Stromal cell of bone marrow (primary cell): ENCODE measurements at regions not wholly inside any gene's neighbourhood (a gene's known extent, or its start where the extent isn't known, plus 50 kb on each side); places are given as distances from the start of the nearest gene placed in this dataset.

Source experiments
- DNase-seq: peaks from one replicate; pipeline ENCODE4 v3.0.0-alpha.2; 2012; ENCODE audit warnings: low read depth

DNA sequence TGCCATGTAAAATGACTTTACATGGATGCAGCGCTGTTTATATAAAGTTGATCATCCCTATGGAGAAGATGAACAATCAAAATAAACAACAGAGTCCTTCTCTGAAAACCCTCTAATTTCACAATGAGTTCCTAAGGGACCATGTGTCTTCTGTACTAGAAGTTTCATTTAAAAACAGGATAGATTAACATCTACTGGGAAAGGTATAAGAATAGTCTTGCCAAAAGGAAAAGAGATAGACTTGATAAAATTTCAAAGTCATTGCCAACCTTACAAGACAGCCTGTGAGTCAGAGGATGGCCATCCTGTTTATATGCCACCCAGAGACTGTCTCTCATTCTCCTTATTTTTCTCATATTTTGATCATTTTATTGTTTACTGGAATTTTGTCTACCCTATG lies 367.1 kb upstream of the PDE4D start:
- DNase-seq = no peak

DNA sequence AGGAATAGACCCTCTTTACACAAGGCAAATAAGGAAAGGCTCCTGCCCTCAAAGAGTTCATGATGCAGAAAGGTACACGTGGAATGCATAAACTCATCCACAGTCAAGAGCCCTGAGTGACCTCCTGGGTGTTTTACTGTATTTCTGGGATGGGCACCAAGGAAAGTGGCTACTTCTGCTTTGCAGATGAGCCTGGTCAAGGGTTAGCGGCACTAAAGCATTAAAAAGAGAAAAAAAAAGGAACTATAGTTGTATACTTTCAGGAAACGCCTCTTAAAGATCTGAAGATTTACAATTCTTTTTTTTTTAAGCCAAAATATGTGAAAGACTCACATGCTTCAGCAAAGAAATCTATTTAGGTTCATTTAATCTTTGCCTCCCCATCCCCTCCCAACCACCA lies 366.2 kb upstream of the PDE4D start:
- DNase-seq = no peak

DNA sequence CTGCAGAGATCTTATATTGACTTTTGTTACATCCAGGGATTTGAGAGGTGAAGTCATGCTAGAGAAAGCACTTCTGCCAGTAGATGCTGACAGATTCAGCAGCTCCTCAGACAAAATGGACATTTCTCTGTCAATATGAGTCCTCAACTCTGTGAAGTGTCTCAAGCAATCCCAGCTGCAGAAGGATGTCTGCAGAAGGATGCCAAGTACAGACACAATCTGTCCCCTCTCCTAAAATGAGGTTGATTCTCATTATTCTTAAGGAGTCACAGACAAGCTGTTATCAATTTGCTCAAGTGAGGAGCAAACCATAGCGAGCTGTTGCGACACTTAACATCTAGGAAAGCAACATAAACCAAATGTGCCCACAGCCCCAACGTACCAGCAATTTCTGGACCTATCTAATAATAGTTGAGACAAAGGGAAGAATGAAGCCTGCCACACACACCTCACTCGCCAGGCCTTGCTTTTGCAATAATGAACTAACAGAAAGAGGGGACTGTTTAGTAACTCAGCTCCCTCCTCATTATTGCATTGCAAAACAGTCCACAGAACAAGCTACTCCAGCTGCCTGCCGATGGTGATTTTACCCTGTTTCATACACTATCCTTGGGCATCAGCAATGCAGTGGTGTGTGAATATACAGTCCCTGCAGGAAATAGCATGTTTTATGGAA lies 364.2 kb upstream of the PDE4D start:
- no peak for DNase-seq

DNA sequence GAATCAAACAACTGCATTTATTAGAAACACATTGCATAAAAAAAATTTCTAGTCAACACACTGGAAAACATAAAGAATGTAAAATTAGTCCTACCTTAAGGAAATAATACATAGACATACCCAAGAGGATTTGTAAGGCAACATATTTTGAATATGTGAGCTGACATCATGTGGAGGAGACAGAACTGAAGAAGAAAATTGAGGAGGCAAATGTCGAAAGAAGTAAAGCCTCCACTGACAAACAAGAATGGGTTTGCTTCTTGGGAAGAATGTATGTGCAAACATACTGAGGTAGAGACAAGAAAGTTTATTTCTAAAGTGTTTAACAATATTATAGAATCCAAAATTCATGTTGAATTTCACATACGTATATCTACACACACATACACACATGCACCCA lies 363.0 kb upstream of the PDE4D start:
- DNase-seq = no peak

DNA sequence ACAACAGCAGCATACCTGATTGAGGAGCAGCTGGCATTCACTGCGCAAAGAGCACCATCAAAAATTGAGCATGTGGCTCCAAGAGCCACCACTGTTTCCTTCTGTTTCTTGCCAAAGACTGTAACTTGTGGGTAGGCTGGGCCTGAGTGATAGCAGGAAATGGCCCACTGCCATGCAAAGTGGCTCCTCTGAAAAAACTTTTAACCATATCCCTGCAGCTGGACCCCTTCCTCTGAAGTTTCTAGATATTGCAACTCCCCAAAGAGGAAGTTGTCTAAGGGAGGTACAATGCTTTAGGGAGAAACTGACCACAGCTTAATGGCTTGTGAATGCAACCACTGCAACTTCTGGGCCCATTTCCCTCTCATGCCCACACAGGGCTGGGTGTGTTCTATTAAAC lies 355.4 kb upstream of the PDE4D start:
- DNase-seq = no peak

DNA sequence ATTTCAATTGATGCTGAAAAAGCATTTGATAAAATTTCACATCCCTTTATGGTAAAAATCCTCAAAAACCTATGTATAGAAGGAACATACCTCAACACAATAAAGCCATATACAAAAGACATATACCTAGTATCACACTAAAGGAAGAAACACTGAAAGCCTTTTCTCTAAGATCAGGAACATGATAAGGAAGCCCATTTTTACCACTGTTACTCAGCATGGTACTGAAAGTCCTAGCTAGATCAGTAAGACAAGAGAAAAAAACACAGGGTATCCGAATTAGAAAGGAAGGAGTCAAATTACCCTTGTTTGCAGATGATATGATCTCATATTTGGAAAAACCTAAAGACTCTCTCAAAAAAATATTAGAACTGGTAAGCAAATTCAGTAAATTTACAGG lies 350.2 kb upstream of the PDE4D start:
- DNase-seq = no peak

DNA sequence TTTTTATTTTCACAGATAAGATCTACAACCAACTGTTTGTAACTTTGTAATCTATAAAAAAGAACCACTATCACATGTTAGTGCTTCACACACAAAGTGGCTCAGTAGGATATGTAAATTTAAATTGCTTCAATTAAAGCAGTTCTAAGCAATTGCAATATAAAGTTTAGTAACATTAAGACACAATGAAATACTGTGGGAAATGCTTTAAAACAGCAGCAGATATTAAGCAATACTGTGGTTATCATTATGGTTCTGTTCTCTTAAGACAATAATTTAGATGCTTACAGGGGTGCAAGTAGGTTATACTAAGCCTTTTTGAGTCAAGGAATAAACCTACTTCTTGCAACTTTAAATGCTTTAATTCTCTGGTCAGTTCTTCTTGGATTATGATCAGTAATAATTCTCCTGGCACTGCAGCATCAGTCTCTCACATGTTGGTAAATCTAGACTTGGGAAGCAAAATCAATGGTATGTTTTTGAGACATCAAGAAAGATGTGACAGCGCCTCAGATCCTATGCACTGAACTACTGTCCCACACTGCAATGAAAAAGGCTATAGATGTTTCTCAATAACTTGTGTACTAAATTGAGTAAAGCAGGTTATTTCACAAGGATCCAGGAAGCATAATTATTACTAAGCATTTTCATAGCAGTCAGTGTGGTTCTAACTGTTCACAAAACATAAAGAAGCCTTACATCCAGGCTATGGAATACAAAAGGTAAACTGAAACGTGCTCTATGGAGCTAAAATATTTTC lies 338.7 kb upstream of the PDE4D start:
- DNase-seq = no peak

DNA sequence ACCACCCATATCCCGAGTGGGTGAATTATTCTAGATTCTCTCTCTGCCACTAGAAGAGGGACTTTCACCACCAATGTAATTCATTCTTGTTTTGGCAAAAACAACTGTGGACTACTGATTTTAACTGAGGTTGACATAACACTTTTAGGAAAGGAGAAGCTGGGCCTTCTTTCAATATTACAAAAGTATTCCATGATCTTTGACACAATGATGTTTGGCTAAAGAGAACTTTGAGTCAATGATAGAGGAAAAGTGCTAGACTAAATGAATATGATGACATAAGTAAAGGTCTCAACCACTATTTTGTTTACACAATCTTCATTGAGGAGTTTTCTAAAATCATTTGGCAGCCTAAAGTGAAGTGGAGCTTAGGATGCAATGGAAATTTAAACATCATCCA lies 336.9 kb upstream of the PDE4D start:
- no peak for DNase-seq

DNA sequence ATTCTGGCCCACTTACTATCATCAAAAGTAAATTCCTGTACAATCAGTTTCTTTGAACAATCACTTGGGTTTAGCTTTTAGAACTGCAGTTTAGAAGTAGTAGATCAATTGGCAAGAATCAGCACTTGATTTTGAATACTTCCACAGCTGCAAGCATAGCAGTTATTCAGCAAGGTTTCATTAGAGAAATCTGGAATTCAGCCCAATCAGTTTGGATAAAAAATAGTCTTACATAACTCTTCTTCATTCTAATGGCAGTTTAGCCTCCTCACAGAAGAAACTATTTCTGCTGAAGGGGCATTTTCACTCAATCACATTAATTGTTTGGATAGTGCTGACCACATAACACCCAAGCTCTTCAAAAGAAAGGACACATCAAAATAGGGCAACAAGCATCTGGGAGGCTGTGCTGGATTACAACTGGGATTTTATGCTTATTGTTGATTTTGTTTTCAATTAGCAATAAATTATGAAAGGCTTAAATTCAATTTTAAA lies 336.2 kb upstream of the PDE4D start:
- DNase-seq = no peak

DNA sequence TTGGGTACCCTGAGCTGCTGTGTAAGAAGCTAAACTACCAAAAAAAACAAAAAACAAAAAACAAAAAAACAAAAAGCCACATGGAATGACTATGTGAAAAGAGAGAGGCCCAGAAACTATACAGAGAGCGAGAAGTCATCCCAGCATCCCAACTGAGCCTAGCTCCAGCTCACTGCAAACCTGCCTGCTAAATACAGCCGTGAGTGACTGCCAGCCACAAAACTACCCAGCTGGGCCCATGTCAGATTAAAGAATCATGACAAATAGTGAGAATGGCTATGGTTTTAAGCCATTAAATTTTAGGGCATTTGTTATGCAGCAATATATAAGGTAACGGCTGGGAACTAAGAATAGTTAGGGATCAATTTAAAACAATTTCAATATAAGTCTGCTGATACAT lies 335.1 kb upstream of the PDE4D start:
- no peak for DNase-seq

DNA sequence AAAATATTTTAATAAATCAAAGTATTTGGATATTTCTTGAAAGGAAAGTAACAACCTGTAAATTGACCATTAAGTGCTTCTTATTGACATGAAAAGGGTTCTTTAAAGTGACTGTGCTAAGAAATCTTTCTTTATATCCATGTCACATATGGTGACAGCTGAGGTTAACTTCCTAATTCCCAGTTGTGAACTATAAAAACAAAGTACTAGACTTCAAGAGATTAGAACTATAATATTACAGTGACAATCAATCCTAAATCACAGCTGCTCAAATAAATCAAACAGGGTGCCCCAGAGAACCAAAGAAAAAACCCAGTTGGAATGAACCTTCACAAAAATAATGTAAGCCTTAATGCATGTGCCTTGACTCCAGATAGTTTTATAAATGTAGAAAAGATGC lies 332.6 kb upstream of the PDE4D start:
- no peak for DNase-seq

DNA sequence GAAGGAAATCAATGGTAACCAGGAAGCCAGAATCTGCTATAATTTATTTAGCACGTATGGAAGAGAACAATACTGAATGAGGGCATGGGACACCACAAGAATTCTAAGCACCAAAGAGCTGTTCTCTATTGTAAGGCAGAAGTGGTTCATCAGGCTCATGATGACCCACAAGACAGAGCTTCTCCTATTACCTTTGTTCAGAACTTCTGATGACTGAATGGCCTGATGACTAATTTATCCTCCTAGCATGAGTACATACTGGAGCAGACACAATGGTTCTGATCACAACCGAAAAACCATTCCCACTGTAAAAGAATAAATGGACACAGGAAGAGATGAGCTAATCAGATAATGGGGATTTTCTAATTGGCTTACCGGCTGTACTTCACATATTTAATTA lies 329.8 kb upstream of the PDE4D start:
- no peak for DNase-seq

DNA sequence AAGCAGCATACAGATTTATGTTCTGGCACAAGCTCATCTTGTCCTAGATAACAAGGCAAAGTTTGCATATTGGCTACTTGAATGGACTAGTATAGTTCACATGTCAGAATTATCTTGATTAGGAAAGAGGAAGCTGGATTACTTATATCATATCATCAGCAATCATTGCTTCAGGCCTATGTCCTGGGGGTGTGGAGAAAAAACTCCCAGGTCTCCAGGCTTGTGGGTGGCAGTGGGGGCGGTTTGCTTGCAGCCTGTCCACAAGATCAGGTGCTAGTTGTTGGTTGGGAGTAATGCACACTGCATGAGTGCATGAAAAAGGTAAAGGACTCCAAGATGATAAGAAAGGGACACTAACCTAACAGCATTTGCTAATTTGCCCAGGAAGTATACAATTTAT lies 326.4 kb upstream of the PDE4D start:
- no peak for DNase-seq

DNA sequence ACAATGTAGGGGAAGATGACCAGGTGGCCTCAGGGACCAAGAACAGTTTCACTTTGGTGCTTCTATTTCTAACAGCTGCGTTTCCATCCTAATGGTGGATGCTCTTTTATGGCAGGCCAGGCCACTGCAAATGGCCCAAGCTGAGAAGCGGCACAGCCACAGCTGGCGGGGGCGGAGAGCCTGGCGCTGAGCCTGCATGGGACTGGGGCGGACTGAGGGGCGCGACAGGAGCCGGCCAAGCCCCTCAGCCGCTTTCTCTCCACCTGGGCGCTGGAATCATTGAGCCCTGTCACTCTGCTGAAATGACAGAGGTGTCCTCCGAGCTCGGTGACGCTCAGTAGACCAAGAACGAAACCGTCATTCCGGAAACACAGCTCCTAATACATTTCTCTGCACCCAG lies 317.3 kb upstream of the PDE4D start:
- no peak for DNase-seq

DNA sequence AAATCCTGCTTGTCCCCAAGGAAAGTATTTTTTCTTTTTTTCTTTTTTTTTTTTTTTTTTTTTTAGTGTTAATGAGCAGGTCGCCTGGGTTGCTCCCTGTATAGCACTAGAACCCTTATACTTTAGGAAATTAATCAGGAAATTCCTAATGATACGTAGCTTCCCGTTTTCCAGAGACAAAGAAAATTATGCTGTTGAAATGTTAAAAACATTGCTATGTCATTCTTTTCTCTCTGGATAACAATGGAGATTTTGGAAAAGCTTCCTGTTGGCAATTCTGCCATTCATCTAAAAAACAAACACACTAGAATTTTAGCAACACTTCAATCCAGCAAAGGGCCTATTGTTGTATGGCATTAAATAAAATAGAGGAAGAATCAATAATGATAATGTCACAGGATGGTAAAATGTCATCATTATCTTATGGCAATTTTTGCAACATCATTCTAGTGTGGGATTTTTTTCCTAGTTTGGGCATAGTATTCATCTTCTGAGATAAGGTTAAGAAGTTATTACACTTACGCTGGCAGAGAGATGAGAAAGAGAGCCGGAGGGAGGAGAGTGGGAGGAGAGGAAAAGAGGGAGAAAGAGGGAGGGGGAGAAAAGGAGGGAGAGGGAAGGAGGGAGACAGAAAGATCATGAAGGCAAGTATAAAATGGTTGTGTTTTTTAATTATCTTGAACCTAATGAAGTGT lies 315.8 kb upstream of the PDE4D start:
- DNase-seq = no peak

DNA sequence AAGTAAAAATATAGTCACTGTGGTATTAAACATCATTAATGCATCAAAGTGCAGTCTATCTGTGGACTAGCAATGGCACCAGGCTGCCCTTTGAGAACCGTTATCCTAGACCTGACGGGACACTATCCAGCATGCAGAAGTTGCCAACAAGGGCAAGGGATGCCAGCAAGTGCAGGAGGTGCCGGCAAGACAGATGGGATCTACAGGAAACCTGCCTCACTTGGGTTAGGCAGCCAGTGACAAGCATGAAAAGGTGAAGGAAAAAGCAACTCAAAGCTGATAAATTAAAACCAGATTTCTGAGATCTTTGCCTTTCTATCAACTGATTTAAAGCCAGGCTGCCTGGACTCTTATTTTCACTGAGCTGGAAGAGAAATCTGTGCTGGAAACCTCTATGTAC lies 315.2 kb upstream of the PDE4D start:
- no peak for DNase-seq

DNA sequence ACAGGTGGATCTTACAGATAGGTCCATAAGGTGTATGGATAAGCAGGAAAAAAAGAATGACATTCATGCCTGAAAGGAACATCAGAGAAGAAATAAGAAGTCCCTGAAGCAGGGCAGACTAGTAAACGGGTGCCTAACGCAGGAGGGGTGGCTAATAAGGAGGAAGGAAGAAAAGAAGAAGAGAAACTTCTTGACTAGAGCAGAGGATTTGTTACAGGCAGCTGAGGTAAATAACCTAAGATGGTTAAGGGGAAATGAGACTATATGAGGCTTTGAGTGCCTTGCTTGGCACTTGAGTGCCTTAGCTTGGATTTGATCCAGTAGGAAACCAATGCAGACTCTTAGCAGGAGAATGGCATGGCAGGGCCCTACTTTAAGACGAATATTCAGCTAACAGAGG lies 313.5 kb upstream of the PDE4D start:
- DNase-seq = no peak

DNA sequence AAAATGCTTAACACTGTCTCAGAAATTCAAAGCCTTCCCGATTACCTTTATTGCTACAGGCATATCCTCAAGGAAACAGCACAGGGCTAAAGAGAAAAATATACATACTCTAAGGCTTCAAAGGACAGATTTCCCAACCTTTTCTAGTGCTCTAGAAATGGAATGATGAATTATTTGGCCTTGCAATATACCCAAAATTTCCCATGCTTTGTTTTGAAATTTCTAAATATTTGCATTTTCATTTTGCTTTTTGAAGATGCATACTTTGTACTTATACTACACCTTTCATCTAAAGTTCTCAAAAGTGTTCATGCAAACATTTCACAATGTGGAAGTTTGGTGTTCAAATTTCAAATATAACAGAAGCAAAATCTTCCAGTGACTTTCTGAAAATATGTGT lies 312.7 kb upstream of the PDE4D start:
- no peak for DNase-seq

DNA sequence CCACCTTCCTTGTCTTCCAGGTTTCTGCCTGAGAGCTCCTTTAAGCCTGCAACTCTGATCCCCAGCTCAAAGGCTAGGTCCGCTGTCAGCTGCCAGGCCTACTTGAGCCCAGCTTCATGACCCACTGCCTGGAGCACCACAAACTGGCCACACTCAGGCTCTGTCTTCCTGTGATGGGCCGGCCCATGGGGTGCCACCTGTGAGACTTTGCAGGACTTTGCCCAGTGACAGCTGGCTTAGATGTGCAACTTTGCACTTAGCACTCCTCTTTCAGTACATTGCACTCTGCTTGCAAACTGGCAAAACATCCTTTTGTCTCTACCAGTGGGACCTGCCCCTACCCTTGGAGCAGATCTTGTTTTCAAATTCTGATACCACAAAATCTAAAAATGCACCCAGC lies 311.5 kb upstream of the PDE4D start:
- DNase-seq = no peak

DNA sequence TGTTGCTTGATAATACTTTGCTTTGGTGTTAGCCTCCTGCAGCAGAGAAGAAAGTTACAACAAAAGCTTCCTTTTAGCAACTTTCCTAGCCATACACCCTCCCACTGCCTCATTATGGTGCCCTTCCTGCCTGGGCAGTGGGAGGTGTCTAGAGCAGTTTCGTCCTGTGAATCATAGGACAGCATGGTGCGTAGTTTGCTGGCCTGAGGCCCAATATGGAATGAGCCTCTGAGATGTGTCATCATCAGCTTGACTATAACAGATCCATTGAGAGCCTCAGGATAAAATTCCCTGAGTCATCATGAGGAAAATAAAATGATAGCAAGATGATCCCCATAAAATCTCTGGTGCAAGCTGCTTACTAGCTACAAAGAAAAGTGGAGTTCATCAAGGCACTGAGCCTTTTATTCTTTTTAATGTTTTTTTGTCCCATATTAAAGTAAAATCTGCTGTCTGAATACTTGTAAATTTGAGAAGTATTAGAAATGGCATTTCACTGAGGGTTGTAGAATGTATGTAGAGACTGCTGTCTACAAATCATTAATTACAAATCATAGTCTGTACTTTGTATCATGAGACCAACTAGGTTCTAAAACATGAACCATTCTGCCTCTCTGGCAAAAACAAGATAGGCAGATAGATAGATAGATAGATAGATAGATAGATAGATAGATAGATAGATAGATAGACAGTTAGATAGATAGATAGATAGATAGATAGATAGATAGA lies 303.0 kb upstream of the PDE4D start:
- DNase-seq = peak; percentile 89

DNA sequence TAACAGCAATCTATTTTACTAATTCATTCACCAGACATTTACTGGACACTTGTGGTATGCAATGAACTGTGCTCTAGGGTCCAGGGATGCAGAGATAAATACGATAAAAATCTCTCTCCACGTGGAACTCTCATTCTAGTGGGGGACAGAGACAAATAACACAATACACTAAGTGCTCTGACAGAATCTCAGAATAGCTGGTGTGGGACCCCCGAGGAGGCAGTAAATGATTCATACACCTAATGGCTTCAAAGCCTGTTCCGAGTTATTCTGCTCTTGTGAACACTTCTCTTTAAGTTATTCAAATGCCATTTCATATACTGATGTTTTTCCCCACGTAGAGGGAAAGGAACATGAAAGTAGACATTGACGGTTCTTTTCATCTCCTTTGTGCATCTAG lies 302.0 kb upstream of the PDE4D start:
- no peak for DNase-seq

DNA sequence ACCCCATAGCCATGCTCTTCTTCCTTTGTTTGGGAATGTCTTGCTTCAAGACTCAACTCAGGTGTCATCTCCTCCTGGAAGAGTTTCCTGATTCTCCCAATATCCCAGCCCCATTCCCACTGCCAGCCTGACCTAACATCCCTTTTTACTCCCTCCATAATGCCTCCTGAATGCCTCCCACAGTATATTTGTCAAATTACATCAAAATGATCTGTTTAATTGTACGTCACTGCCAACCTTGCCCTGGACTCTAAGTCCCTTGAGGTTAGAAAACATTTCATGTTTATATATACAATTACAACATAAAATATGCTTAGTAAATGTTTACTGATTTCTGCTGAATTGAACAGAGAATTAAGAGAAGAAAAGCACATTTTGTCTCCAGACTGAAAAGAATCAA lies 301.6 kb upstream of the PDE4D start:
- DNase-seq = no peak
